Spinal cord (tissue), 9 donors: ENCODE measurements at regions not wholly inside any gene's neighbourhood (a gene's known extent, or its start where the extent isn't known, plus 50 kb on each side); places are given as distances from the start of the nearest gene placed in this dataset.

ENCODE experiments used
- DNase-seq, 6 donors: peaks; one replicate each; pipeline versions ENCODE4 v3.0.0 to v3.0.0-alpha.2; 2013 to 2015; ENCODE audit warnings: low spot score in 6 of 6, low read depth in 4 of 6
- H3K27ac ChIP-seq: one replicate; pipeline ENCODE4 v1.5.1; 2013; ENCODE audit warnings: low read depth, low read length, control low read depth
- H3K27me3 ChIP-seq: one replicate; pipeline ENCODE4 v1.6.1; 2013; ENCODE audit warnings: low read length; ENCODE audit not compliant: control insufficient read depth, insufficient read depth
- H3K36me3 ChIP-seq: one replicate; pipeline ENCODE4 v1.6.1; 2013; ENCODE audit warnings: low read length; ENCODE audit not compliant: control insufficient read depth, insufficient read depth
- H3K4me1 ChIP-seq: one replicate; pipeline ENCODE4 v1.6.1; 2013; ENCODE audit warnings: low read length; ENCODE audit not compliant: control insufficient read depth, insufficient read depth
- H3K4me3 ChIP-seq: one replicate; pipeline ENCODE4 v1.5.1; 2013; ENCODE audit warnings: low read depth, low read length, control low read depth
- H3K9me3 ChIP-seq: one replicate; pipeline ENCODE4 v1.6.1; 2013; ENCODE audit warnings: low read length; ENCODE audit not compliant: control insufficient read depth, insufficient read depth
- WGBS: methylation state at CpG from one replicate; pipeline ENCODE4 v1.1.5; 2013; ENCODE audit warnings: missing lambda C conversion rate; ENCODE audit not compliant: insufficient coverage; 5-methylcytosine and 5-hydroxymethylcytosine counted together
- donor health status: healthy.

DNA sequence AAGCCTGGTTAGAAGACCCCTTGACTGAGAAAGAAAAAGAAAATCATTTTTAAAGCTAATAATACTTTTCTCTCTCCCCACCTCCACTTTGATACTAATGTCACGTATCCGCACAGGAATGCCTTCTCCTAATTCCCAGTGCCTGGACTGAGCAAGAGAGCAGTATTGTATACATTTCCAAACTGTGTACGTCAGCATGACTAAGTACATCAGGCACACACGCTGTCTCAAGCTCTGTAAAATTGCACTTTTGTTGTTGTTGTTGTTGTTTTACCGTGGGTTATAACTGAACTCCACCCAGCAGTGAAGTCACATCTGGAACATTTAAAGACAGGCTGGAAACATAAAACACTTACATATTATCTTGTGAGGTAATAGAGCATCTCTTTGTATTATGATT lies 407.6 kb downstream of the DNAH5 start:
- Histone ChIP-seq H3K36me3 (no peaks in the 10 kb centered on the region), H3K27me3 (no peaks in the 10 kb centered on the region), H3K4me3 (no peak overlapping the region), H3K9me3 (no peaks in the 10 kb centered on the region), H3K4me1 (no peaks in the 10 kb centered on the region), H3K27ac (no peak overlapping the region)
- DNase-seq: no peak
- WGBS: no CpG with 5 or more reads among the region's 5 CpGs

DNA sequence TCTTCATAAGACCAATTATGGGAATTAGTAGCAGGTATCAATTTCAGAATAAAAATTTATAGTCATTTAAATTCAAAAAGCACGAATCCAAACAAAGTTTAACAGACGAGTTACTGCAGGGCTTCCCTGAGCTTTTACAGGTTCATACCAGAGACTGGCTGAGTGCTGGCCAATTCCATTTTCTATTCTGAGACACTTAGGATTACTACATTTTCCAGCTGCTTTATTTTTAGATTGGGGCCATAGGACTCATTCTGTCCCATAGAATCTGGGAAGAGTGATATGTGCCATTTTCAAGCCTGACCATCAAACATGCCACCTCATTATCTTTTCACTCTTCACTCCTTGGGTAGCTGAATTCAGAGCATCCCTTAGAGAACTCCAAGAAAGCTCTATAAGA lies 410.7 kb downstream of the DNAH5 start:
- no peaks in the 10 kb centered on the region for H3K9me3 ChIP-seq
- no peak overlapping the region for H3K27ac ChIP-seq
- no peaks in the 10 kb centered on the region for H3K27me3 ChIP-seq
- no peak for DNase-seq
- no peak overlapping the region for H3K4me3 ChIP-seq
- 100% methylated on average over 1 of the region's 2 CpGs for WGBS
- H3K36me3 ChIP-seq: no peaks in the 10 kb centered on the region
- H3K4me1 ChIP-seq: no peaks in the 10 kb centered on the region

DNA sequence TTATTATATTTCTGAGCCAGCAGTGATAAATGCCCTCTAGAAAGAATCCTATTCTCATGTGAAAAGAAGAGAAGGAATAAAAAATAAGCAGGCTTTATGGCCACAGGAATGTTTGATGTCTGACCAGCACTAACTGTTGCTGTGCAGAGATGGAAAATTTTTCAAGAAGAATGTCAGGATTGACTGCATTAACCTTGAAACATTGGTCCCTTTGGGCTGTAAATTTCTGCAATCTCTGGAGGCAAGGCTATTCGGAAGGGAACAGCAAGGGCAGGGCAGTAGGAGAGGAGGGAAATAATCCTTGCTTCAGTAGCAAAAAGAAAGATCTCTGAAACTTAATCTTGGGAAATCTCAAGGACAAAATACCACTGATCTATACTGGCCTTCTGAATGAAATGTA lies 415.2 kb downstream of the DNAH5 start:
- Histone ChIP-seq H3K27me3 (no peaks in the 10 kb centered on the region), H3K4me3 (no peak overlapping the region), H3K9me3 (no peaks in the 10 kb centered on the region), H3K27ac (no peak overlapping the region), H3K36me3 (no peaks in the 10 kb centered on the region), H3K4me1 (no peaks in the 10 kb centered on the region)
- DNase-seq: peak in 1 of 6 donors; percentile 50
- no CpG with 5 or more reads among the region's 1 CpG for WGBS

DNA sequence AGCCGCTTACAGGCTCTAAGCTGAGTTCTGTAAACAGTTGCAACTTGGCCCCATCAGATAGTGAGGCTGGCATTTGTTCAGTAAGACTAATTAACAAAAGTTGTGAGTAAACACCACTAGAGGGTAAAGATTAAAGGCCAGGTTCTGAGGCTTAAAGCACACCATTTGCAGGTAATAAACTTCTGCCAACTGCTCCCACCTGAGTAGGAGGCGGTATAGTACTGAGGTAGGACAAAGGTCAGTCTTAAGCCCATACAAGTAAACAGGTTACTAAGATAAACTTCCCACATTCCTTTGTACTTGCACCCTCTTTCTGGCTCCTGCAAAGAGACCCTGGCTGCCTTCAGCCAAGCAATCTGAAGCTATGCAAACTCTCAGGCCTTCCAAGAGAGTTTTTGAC lies 419.6 kb downstream of the DNAH5 start:
- Histone ChIP-seq H3K27me3 (no peaks in the 10 kb centered on the region), H3K4me3 (no peak overlapping the region), H3K27ac (no peak overlapping the region), H3K4me1 (no peaks in the 10 kb centered on the region), H3K9me3 (no peaks in the 10 kb centered on the region), H3K36me3 (no peaks in the 10 kb centered on the region)
- WGBS: 100% methylated on average over 1 of the region's 2 CpGs
- DNase-seq: no peak

DNA sequence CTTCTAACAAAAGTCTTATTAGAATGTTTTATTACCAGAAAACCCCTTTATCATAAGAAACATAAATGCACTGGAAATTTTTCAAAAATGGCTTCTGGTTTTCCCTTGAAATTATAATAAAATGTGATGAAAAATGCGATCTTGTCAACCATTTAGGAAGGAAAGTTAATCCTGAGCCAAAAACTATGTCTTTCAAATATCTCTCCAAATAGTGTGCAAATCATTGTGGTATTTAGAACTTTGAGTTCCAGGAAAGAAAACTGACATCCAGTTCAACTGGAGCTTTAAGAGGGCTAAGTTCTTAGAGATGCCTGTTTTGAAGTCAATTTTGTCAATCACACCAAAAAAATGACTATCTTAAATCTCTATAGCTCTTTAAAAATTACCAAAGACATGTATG lies 425.4 kb downstream of the DNAH5 start:
- Histone ChIP-seq H3K27me3 (no peaks in the 10 kb centered on the region), H3K4me3 (no peak overlapping the region), H3K36me3 (no peaks in the 10 kb centered on the region), H3K9me3 (no peaks in the 10 kb centered on the region), H3K27ac (no peak overlapping the region), H3K4me1 (no peaks in the 10 kb centered on the region)
- no peak for DNase-seq
- WGBS: no CpG with 5 or more reads among the region's 1 CpG

DNA sequence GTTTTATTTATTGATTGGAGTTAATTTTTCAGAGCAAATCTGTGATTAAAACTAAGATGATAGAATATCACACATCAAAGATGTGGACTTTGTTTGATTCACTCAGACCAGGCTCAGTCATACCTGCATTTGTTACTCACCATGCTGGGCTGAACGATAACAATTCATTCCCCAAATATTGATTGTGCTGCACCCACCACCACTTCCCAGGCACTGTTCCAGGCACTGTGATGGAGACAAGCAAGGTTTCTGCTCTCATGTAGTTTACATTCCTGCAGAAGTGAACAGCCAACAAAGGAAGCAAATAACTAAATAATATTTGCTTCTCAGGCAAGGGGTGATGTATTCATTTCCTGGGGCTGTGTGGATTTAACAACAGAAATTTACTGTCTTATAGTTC lies 428.3 kb downstream of the DNAH5 start:
- DNase-seq: no peak
- Histone ChIP-seq H3K36me3 (no peaks in the 10 kb centered on the region), H3K4me1 (no peaks in the 10 kb centered on the region), H3K9me3 (no peaks in the 10 kb centered on the region), H3K27me3 (no peaks in the 10 kb centered on the region), H3K4me3 (no peak overlapping the region), H3K27ac (no peak overlapping the region)
- 100% methylated on average over 1 of the region's 1 CpG for WGBS

DNA sequence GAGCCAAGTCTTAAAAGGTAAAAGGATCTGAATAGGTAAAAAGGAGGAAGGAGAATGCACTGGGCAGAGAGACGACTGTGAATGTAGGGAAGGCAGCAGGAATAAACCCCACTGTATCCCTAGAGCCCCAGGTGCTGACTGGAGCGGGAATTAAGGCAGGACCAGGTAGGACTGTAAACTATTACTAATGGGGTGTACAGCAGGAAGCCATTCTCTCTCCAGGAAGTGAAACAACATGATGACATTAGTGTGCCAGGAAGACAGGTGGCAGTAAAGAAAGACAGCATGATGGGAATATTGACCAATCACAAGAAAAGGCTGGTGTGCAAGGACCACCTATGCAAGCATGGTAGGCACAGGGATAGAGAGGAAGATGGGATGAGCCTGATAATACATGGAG lies 433.0 kb downstream of the DNAH5 start:
- DNase-seq: no peak
- H3K27ac ChIP-seq: no peak overlapping the region
- peaks cover 3% of the 10 kb centered on the region for H3K9me3 ChIP-seq
- no peaks in the 10 kb centered on the region for H3K36me3 ChIP-seq
- H3K4me3 ChIP-seq: no peak overlapping the region
- 81% methylated on average over 2 of the region's 2 CpGs for WGBS
- H3K27me3 ChIP-seq: no peaks in the 10 kb centered on the region
- no peaks in the 10 kb centered on the region for H3K4me1 ChIP-seq

DNA sequence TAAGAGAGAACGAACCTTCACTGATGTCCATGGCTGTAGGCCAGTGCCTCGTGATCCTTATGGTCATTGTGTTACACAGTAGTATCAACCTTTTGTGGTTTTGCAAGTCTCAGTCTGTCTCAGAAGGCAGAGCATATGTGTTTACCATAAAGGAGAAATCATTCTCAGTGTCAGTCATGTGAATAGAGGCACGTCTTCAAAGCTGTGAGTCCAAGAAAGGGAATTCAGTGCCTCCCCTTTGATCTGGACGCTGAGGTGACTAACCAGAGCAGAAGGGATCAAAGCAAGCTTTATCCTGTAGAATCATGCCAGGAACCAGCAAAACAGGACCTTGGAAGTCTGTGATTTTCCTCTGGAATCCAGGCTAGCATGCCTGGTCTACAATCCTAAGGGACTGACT lies 433.9 kb downstream of the DNAH5 start:
- WGBS: 63% methylated on average over 4 of the region's 4 CpGs
- H3K27me3 ChIP-seq: no peaks in the 10 kb centered on the region

DNA sequence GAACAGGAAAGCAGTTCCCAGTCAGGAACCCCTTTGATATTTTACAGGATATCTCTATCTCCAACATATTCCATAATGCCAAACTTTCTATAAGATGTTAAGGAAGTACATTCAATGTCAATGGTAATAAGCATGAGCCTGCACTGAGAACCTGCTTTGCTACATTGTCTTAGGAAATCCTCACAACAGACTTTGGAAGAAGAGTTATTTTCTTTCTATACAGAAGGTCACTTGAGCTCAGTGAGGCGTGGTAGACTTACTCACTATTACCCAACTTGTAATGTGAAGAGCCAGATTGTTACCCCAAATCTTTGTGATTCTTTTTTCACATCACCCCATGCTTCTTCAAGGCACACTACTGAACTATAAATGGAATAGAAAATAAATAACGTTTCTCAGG lies 435.9 kb downstream of the DNAH5 start:
- Histone ChIP-seq H3K9me3 (peaks cover 3% of the 10 kb centered on the region), H3K27me3 (no peaks in the 10 kb centered on the region), H3K4me1 (no peaks in the 10 kb centered on the region), H3K4me3 (no peak overlapping the region), H3K27ac (no peak overlapping the region), H3K36me3 (no peaks in the 10 kb centered on the region)
- no CpG with 5 or more reads among the region's 2 CpGs for WGBS
- DNase-seq: no peak

More for the DNA sequence above, 433.9 kb downstream of the DNAH5 start:
- peaks cover 3% of the 10 kb centered on the region for H3K9me3 ChIP-seq
- H3K27ac ChIP-seq: no peak overlapping the region
- no peaks in the 10 kb centered on the region for H3K36me3 ChIP-seq
- H3K4me3 ChIP-seq: no peak overlapping the region
- DNase-seq: no peak
- no peaks in the 10 kb centered on the region for H3K4me1 ChIP-seq

DNA sequence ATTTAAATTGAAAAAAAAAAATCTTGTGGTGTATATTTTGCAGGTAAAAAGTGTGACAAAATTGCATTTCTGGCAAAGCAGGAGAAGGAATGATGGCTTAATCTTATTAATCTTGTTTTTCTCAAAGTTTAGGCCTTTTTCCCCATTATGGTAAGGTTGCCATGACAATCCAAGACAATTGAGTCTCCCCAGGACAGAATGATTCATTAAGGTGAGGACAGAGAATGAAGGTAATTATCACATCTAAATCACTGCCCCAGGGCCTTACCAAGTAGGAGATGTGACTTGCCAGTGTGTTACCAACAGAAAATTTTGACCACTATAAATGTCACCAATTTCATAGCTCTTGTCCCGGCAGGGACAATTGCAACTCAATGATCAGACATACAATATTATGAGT lies 439.2 kb downstream of the DNAH5 start:
- Histone ChIP-seq H3K36me3 (no peaks in the 10 kb centered on the region), H3K4me3 (no peak overlapping the region), H3K4me1 (no peaks in the 10 kb centered on the region), H3K27ac (no peak overlapping the region), H3K27me3 (no peaks in the 10 kb centered on the region), H3K9me3 (peaks cover 2% of the 10 kb centered on the region)
- WGBS: no CpG with 5 or more reads among the region's 1 CpG
- peak in 1 of 6 donors; percentile 16 for DNase-seq
